ENCODE measurements at regions not wholly inside any gene's neighbourhood (a gene's known extent, or its start where the extent isn't known, plus 50 kb on each side); places are given as distances from the start of the nearest gene placed in this dataset.
A peak's percentile ranks its signal among the peaks of the same experiment; 100 is the strongest.

- Histone ChIP-seq H3K4me1 (ENCODE audit: control insufficient read depth, insufficient read depth, low read length) (peaks cover 4% of the 10 kb centered on the region), H3K36me3 (ENCODE audit: control insufficient read depth, insufficient read depth, low read length) (no peaks in the 10 kb centered on the region), H3K27me3 (ENCODE audit: control insufficient read depth, insufficient read depth, low read length) (no peaks in the 10 kb centered on the region), H3K27ac (ENCODE audit: low read length) (peak overlapping the region; percentile 31), H3K4me3 (ENCODE audit: low read length) (no peak overlapping the region), H3K9me3 (replicated peaks; ENCODE audit: control insufficient read depth, low read depth, low read length) (no peaks in the 10 kb centered on the region)
- WGBS (ENCODE audit: insufficient coverage): 14% methylated on average over 1 of the region's 2 CpGs
- peak; percentile 54 for DNase-seq
These were observed 803.0 kb upstream of the ZNF608 start for GRCh38 chr5:125549322-125549911.

- DNase-seq: peak; percentile 70
- peaks cover 4% of the 10 kb centered on the region for H3K4me1 ChIP-seq (ENCODE audit: control insufficient read depth, insufficient read depth, low read length)
- no peaks in the 10 kb centered on the region for H3K27me3 ChIP-seq (ENCODE audit: control insufficient read depth, insufficient read depth, low read length)
- H3K9me3 ChIP-seq (replicated peaks; ENCODE audit: control insufficient read depth, low read depth, low read length): no peaks in the 10 kb centered on the region
- no peak overlapping the region for H3K4me3 ChIP-seq (ENCODE audit: low read length)
- H3K27ac ChIP-seq (ENCODE audit: low read length): no peak overlapping the region
- no peaks in the 10 kb centered on the region for H3K36me3 ChIP-seq (ENCODE audit: control insufficient read depth, insufficient read depth, low read length)
- WGBS (ENCODE audit: insufficient coverage): no CpG with 5 or more reads among the region's 2 CpGs
These were observed 803.8 kb upstream of the ZNF608 start for GRCh38 chr5:125550274-125550673.

- H3K36me3 ChIP-seq (ENCODE audit: control insufficient read depth, insufficient read depth, low read length): no peaks in the 10 kb centered on the region
- no peaks in the 10 kb centered on the region for H3K27me3 ChIP-seq (ENCODE audit: control insufficient read depth, insufficient read depth, low read length)
- H3K4me1 ChIP-seq (ENCODE audit: control insufficient read depth, insufficient read depth, low read length): peaks cover 4% of the 10 kb centered on the region
- DNase-seq: peak; percentile 39
- no peak overlapping the region for H3K27ac ChIP-seq (ENCODE audit: low read length)
- H3K4me3 ChIP-seq (ENCODE audit: low read length): no peak overlapping the region
- no peaks in the 10 kb centered on the region for H3K9me3 ChIP-seq (replicated peaks; ENCODE audit: control insufficient read depth, low read depth, low read length)
These were observed 804.8 kb upstream of the ZNF608 start for GRCh38 chr5:125551246-125551645.

DNA sequence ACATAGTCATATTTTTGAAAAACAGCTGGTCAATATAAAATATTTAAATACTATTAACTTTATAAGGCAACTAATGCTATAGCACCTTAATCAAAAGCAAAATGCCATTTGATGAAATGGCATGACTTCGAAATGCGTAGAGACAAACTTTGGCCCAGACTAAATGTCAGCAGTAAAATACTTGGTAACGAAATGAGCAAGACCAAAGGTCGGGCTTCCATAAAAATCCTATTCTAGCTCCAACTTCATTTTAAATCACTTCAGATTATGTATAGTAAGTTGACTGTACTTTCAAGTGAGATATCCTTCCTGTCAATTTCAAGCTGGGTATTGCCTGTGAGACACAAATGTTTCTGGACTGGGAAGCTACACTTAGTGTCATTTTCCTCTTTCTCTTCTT is 805.4 kb upstream of the ZNF608 start:
- no peak for DNase-seq
- H3K4me1 ChIP-seq (ENCODE audit: control insufficient read depth, insufficient read depth, low read length): peaks cover 4% of the 10 kb centered on the region
- H3K27me3 ChIP-seq (ENCODE audit: control insufficient read depth, insufficient read depth, low read length): no peaks in the 10 kb centered on the region
- no peak overlapping the region for H3K27ac ChIP-seq (ENCODE audit: low read length)
- no CpG with 5 or more reads among the region's 4 CpGs for WGBS (ENCODE audit: insufficient coverage)
- no peaks in the 10 kb centered on the region for H3K36me3 ChIP-seq (ENCODE audit: control insufficient read depth, insufficient read depth, low read length)
- no peaks in the 10 kb centered on the region for H3K9me3 ChIP-seq (replicated peaks; ENCODE audit: control insufficient read depth, low read depth, low read length)
- no peak overlapping the region for H3K4me3 ChIP-seq (ENCODE audit: low read length)

DNA sequence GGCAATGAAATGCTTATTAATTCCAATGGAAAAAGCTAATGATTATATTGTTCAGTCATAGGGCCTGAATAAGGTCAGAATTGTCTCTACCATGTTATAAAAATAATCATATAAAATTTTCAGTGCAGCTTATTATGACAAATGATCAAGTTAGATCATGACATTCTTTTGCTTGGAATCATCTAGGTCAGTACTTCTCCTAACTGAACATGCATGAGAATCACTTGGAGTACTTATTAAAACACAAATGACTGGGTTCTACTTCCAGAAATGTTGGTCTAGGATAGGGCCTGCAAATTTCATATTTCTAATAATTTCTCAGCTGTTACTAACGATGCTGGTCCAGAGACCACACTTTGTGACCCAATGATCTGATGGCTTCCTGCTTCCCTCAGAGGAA is 806.0 kb upstream of the ZNF608 start:
- 100% methylated on average over 1 of the region's 1 CpG for WGBS (ENCODE audit: insufficient coverage)
- Histone ChIP-seq H3K36me3 (ENCODE audit: control insufficient read depth, insufficient read depth, low read length) (no peaks in the 10 kb centered on the region), H3K27me3 (ENCODE audit: control insufficient read depth, insufficient read depth, low read length) (no peaks in the 10 kb centered on the region), H3K4me1 (ENCODE audit: control insufficient read depth, insufficient read depth, low read length) (peaks cover 4% of the 10 kb centered on the region), H3K27ac (ENCODE audit: low read length) (no peak overlapping the region), H3K4me3 (ENCODE audit: low read length) (no peak overlapping the region), H3K9me3 (replicated peaks; ENCODE audit: control insufficient read depth, low read depth, low read length) (no peaks in the 10 kb centered on the region)
- DNase-seq: no peak

GRCh38 chr5:125554355-125554754 is 807.9 kb upstream of the ZNF608 start:
- no peak for DNase-seq
- peaks cover 3% of the 10 kb centered on the region for H3K4me1 ChIP-seq (ENCODE audit: control insufficient read depth, insufficient read depth, low read length)
- no CpG with 5 or more reads among the region's 2 CpGs for WGBS (ENCODE audit: insufficient coverage)
- H3K9me3 ChIP-seq (replicated peaks; ENCODE audit: control insufficient read depth, low read depth, low read length): no peaks in the 10 kb centered on the region
- H3K27ac ChIP-seq (ENCODE audit: low read length): no peak overlapping the region
- no peaks in the 10 kb centered on the region for H3K36me3 ChIP-seq (ENCODE audit: control insufficient read depth, insufficient read depth, low read length)
- no peaks in the 10 kb centered on the region for H3K27me3 ChIP-seq (ENCODE audit: control insufficient read depth, insufficient read depth, low read length)
- no peak overlapping the region for H3K4me3 ChIP-seq (ENCODE audit: low read length)

GRCh38 chr5:125555591-125555990 is 809.2 kb upstream of the ZNF608 start:
- no CpG with 5 or more reads among the region's 4 CpGs for WGBS (ENCODE audit: insufficient coverage)
- Histone ChIP-seq H3K9me3 (replicated peaks; ENCODE audit: control insufficient read depth, low read depth, low read length) (no peaks in the 10 kb centered on the region), H3K27me3 (ENCODE audit: control insufficient read depth, insufficient read depth, low read length) (no peaks in the 10 kb centered on the region), H3K36me3 (ENCODE audit: control insufficient read depth, insufficient read depth, low read length) (no peaks in the 10 kb centered on the region), H3K4me3 (ENCODE audit: low read length) (no peak overlapping the region), H3K4me1 (ENCODE audit: control insufficient read depth, insufficient read depth, low read length) (no peaks in the 10 kb centered on the region), H3K27ac (ENCODE audit: low read length) (no peak overlapping the region)
- no peak for DNase-seq

DNA sequence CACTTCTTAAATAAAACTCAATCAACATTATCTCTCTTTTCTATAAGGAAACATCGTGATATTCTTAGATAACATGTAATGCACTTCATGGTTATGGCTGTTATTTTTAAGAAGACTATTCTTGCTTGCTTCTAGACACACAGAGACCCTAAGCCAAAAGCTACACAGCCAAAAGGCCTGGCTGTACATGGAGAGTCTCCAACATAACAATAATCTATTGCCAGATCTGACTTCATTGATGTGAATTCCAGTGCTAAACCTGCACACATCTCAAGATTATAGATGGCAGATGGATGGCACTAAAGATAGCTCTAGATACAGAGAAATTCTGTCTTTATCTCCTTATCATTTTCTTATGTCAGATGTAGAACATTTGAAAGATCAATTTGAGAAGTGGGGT is 811.6 kb upstream of the ZNF608 start:
- Histone ChIP-seq H3K27me3 (ENCODE audit: control insufficient read depth, insufficient read depth, low read length) (no peaks in the 10 kb centered on the region), H3K4me3 (ENCODE audit: low read length) (no peak overlapping the region), H3K4me1 (ENCODE audit: control insufficient read depth, insufficient read depth, low read length) (no peaks in the 10 kb centered on the region), H3K9me3 (replicated peaks; ENCODE audit: control insufficient read depth, low read depth, low read length) (no peaks in the 10 kb centered on the region), H3K36me3 (ENCODE audit: control insufficient read depth, insufficient read depth, low read length) (no peaks in the 10 kb centered on the region), H3K27ac (ENCODE audit: low read length) (no peak overlapping the region)
- no CpG with 5 or more reads among the region's 1 CpG for WGBS (ENCODE audit: insufficient coverage)
- DNase-seq: peak; percentile 41

GRCh38 chr5:125558466-125558865 is 812.0 kb upstream of the ZNF608 start:
- Histone ChIP-seq H3K27me3 (ENCODE audit: control insufficient read depth, insufficient read depth, low read length) (no peaks in the 10 kb centered on the region), H3K36me3 (ENCODE audit: control insufficient read depth, insufficient read depth, low read length) (no peaks in the 10 kb centered on the region), H3K9me3 (replicated peaks; ENCODE audit: control insufficient read depth, low read depth, low read length) (no peaks in the 10 kb centered on the region), H3K4me3 (ENCODE audit: low read length) (no peak overlapping the region), H3K4me1 (ENCODE audit: control insufficient read depth, insufficient read depth, low read length) (no peaks in the 10 kb centered on the region), H3K27ac (ENCODE audit: low read length) (no peak overlapping the region)
- WGBS (ENCODE audit: insufficient coverage): no CpG with 5 or more reads among the region's 3 CpGs
- peak; percentile 31 for DNase-seq

GRCh38 chr5:125559296-125559695 is 812.9 kb upstream of the ZNF608 start:
- peak; percentile 43 for DNase-seq
- Histone ChIP-seq H3K27me3 (ENCODE audit: control insufficient read depth, insufficient read depth, low read length) (no peaks in the 10 kb centered on the region), H3K36me3 (ENCODE audit: control insufficient read depth, insufficient read depth, low read length) (no peaks in the 10 kb centered on the region), H3K9me3 (replicated peaks; ENCODE audit: control insufficient read depth, low read depth, low read length) (no peaks in the 10 kb centered on the region), H3K4me3 (ENCODE audit: low read length) (no peak overlapping the region), H3K27ac (ENCODE audit: low read length) (no peak overlapping the region), H3K4me1 (ENCODE audit: control insufficient read depth, insufficient read depth, low read length) (no peaks in the 10 kb centered on the region)
- 60% methylated on average over 1 of the region's 2 CpGs for WGBS (ENCODE audit: insufficient coverage)
